ENCODE measurements at regions not wholly inside any gene's neighbourhood (a gene's known extent, or its start where the extent isn't known, plus 50 kb on each side); places are given as distances from the start of the nearest gene placed in this dataset.
"Not testable (repeated sequence)": the region's sequence is repeated elsewhere in the genome, so short reads cannot be mapped to it uniquely, and the experiment has no call there.

GRCh38 chr6:15922510-15923250 lies 206.2 kb upstream of the MYLIP start:
- no peak for DNase-seq

- no peak for DNase-seq
These were observed 207.6 kb upstream of the MYLIP start for GRCh38 chr6:15921243-15921642.

GRCh38 chr6:15916581-15916980 lies 212.3 kb upstream of the MYLIP start:
- no peak for DNase-seq

DNA sequence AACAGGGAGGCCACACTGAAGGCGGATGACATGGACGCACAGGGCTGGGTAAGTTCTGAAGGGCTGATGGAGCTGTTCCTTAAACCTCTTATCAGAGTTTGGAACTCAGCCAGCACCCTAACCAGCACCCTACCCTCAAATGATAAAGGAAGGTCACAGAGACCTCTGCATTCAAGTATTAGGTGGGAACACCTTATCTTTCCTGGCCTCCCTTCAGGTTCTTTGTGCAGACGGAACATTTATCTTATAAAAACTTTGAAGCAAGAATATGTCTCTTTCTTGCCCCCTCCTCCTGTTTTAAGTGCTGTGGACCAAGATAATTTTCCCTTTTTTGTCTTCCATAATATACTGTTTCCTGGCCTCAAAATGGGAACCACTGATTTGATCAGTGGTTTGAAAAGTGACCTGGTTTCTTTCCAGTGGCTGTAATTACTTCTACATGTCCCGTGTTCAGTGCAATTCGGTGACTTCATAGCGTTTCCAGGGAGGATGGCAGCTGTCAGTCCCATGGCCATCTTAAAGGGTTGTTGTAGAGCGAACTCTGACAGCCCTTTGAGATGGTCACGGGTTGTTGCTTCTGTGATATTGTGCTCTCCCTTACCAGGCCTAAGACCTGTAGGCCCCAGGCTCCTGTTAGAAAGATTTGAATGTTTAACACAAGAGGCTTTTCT lies 213.2 kb upstream of the MYLIP start:
- DNase-seq, result no peak

- no peak for DNase-seq
These were observed 214.3 kb upstream of the MYLIP start for GRCh38 chr6:15914553-15914952.

DNA sequence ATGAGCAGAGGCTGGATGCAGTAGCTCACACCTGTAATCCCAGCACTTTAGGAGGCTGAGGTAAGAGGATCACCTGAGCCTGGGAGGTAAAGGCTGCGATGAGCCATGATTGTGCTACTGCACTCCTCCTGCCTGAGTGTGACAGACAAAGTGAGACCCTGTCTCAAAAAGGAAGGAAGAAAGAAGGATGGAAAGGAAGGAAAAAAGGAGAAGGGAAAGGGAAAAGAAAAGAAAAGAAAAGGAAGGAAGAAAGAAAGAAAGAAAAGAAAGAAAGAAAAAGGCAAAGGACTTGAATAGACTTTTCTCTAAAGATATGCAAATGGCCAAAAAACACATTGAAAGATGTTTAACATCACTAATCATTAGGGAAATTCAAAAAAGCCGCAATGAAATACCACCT lies 215.3 kb upstream of the MYLIP start:
- DNase-seq, result no peak

GRCh38 chr6:15912505-15913400 lies 216.1 kb upstream of the MYLIP start:
- DNase-seq, result no peak

GRCh38 chr6:15911753-15912504 lies 217.0 kb upstream of the MYLIP start:
- DNase-seq, result no peak

DNA sequence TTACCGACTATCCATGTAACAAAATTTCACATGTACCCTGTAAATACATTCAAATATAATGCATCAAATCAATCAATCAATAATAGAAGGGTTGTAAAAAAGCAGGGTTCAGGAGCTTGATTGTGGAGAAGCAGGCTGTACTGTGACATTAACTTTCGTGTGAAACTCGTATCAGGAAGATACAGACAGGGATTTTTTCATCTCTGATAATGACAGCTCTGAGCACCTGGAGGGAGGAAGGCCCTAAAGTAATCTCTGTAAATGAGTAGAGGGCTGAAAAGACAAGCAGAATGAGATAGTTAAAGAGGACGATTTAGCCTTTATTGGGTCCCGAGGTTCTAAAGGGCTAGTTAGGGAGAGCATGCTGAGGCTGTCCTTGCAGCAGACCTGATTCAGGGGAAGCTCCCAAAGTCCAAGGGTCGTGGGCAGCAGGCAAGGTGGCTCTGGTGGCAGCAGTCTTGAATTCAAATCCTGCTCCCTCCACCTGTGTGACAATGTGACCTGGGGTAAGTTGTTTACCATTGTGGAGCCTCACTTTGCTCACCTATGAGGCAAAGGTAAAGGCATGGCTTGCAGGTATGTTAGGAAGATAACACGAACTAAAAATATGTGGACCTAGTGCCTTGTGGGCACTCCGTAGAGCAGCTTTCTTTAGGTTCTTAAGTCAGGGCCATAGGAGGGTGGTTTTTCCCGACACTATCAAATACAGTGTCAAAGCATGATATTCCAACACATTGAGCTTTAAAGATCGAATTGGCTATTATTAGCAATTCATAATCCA lies 219.4 kb upstream of the MYLIP start:
- no peak for DNase-seq

DNA sequence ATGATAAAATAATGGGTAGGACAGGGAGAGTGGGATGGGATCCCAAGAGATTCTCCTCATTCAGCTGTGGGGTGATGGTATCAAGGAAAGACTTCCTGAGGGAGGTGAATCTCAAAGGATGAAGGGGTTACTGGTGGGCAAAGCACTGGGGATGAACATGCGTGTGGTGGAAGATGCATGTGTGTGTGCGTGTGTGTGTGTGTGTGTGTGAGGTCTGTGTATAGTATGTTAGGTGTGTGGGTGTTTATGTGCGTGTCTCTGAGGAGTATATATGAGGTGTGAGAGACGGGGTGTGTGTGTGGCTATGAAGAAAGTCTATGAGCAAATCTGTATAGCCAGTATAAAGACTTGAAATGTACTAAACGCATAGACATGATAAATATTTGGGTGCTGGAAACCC lies 220.0 kb upstream of the MYLIP start:
- no peak for DNase-seq

GRCh38 chr6:15907914-15908518 lies 220.9 kb upstream of the MYLIP start:
- DNase-seq, result no peak

DNA sequence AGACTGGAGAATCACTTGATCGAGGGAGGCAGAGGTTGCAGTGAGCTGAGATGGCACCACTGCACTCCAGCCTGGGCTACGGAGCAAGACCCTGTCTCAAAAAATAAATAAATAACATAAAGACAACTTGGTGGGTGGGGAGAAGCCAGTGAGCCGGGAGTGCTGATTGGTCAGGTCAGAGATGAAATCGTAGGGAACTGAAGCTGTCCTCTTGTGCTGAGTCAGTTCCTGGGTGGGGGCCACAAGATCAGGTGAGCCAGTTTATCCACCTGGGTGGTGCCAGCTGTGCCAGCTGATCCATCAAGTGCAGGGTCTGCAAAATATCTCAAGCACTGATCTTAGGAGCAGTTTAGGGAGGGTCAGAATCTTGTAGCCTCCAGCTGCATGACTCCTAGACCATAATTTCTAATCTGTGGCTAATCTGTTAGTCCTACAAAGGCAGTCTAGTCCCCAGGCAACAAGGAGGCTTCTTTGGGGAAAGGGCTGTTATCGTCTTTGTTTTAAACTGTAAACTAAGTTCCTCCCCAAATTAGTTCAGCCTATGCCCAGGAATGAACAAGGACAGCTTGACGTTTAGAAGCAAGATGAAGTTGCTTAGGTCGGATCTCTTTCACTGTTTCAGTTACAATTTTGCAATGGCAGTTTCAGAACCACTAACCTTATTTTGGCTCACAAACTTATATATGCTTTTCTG lies 221.5 kb upstream of the MYLIP start:
- DNase-seq, result not testable (repeated sequence)

GRCh38 chr6:15906420-15907016 lies 222.4 kb upstream of the MYLIP start:
- no peak for DNase-seq

GRCh38 chr6:15905488-15906419 lies 223.1 kb upstream of the MYLIP start:
- no peak for DNase-seq

- no peak for DNase-seq
These were observed 224.1 kb upstream of the MYLIP start for GRCh38 chr6:15904651-15905376.

GRCh38 chr6:15901141-15902115 lies 227.5 kb upstream of the MYLIP start:
- DNase-seq, result peak; percentile 10

DNA sequence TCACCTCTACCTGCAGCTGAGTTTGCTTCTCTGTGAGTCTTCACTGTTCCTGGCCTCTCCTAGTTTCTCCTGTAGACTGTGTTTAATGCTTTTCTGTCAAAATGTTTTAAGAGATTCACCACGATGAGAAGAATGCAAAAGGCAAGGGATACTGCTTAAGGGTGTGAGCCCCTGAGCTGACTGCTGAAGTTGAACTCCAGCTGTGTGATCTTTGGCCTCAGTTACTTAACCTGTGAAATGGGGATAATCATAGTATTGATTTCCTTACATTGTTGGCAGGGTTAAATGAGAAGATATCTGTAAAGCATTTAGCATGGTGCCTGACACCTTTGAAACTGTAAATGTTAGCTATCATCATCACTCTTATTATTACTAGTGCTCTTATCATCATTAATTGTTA lies 230.2 kb upstream of the MYLIP start:
- no peak for DNase-seq

All from CD4-positive, alpha-beta T cell treated with Interleukin-17A for 1 hour (primary cell).